SU-DHL-6 (cell line): ENCODE measurements at regions not wholly inside any gene's neighbourhood (a gene's known extent, or its start where the extent isn't known, plus 50 kb on each side); places are given as distances from the start of the nearest gene placed in this dataset.

Source experiments
- EZH2phosphoT487 ChIP-seq: fragments of 200-600 bp; sonication (generic), shearing (Covaris generic); conservative IDR thresholded peaks from 2 replicates; pipeline ENCODE4 v1.6.1; 2018; ENCODE audit warnings: mild to moderate bottlenecking, antibody characterized with exemption, low read length, moderate library complexity, mixed read lengths
- TF ChIP-seq, protein P1 (sequence below): fragments of 200-600 bp; sonication (generic); IDR thresholded peaks from one replicate; pipeline ENCODE4 v1.5.1; 2017; ENCODE audit warnings: antibody characterized with exemption, mild to moderate bottlenecking, low read length, moderate library complexity; ENCODE audit not compliant: insufficient read depth, poor library complexity, severe bottlenecking

DNA sequence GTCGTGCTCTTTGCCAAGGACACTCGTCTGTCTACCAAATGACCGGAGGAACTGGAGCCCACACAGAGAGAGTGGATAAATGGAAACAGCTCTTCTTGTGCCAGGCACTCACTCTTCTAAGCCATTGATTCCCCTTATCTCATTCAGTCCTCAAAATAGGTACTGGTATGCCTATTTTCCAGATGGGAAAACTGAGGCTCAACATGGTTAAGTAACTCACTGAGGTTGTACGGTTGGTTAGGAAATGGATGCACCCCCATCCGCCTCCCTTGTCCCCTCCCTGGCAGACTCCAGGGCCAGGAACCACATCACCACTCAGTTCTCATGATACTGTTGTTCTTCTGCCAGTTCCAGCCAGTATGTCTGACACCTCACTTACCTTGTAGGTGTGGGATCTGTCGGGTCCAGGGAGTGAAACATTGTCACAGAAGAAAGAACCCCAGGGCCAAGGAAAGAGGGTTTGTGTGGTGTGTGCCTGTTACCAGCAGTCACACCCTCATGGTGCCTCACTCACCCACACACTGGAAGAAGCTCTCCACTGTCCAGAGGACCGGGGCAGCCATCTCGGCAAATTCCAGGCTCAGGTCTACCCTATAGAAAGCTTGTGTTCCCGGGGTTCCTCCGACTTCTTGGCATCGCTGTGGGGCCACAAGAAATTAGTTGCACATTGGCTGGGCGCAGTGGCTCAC, 58.8 kb upstream of the TARDBP start:
- TF ChIP-seq, protein P1, sequence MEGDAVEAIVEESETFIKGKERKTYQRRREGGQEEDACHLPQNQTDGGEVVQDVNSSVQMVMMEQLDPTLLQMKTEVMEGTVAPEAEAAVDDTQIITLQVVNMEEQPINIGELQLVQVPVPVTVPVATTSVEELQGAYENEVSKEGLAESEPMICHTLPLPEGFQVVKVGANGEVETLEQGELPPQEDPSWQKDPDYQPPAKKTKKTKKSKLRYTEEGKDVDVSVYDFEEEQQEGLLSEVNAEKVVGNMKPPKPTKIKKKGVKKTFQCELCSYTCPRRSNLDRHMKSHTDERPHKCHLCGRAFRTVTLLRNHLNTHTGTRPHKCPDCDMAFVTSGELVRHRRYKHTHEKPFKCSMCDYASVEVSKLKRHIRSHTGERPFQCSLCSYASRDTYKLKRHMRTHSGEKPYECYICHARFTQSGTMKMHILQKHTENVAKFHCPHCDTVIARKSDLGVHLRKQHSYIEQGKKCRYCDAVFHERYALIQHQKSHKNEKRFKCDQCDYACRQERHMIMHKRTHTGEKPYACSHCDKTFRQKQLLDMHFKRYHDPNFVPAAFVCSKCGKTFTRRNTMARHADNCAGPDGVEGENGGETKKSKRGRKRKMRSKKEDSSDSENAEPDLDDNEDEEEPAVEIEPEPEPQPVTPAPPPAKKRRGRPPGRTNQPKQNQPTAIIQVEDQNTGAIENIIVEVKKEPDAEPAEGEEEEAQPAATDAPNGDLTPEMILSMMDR: no peak
- no peak for TF ChIP-seq EZH2phosphoT487
